ENCODE measurements at regions not wholly inside any gene's neighbourhood (a gene's known extent, or its start where the extent isn't known, plus 50 kb on each side); places are given as distances from the start of the nearest gene placed in this dataset.

DNA sequence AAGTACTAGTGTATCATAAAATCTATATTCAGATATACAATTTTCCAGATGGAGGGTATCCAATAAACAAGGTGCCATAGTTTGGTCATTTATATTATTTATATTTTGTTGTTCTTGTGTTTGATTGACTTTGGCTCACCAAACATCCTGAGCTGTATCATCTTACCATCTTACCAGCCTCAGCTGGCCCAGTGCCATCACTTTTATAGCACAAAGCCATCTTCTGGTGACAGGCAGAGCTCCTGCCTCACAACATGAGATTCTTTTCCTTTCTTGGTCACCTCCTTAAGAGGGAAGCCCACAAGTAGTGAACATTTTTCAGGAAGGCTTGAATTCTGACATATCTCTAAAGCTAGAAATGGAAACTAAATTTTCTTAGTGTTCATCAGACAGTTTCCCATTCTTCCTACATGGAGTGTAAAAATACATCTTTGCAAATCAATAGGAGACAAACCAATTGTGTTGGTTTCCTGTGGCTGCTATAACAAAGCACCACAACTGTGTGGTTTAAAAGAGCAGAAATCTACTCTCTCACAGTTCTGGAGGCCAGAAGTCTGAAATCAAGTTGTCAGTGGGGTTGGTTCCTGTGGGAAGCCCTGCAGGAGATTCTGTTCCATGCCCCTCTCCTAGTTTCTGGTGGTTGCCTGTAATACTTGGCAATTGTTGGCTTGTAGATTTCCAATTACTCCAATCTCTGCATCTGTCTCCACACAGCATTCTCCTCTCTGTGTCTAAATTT lies 341.8 kb downstream of the MAN2A1 start:
- CTCF ChIA-PET: interaction anchor here (0.6 kb wide), 1 partner anchor 77 kb away, joined by 3 read pairs; no protein-coding TSS in a partner anchor
- H3K27me3 Mint-ChIP-seq (ENCODE audit: unreplicated experiment): peaks cover 17% of the 10 kb centered on the region

DNA sequence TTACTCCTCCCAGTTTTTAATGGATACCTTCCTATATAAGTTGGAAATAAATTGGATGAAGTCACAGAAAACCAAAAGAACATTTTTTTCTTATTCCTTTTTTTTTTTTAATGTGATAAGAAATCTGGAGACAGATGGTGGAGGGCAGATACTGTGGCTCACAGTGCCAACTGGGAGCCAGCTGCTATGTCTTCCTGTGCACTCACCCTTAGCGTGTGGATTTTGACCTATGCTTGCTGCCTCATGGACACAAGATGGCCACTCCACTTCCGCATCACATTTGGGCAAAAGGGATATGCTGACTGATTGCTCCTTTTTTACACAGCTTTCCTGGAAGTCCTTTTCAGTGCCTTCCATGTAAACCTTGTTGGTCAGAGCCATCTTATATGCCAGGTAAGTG lies 342.6 kb downstream of the MAN2A1 start:
- no peaks in the 10 kb centered on the region for H3K36me3 Mint-ChIP-seq (ENCODE audit: insufficient read depth, unreplicated experiment)

More for the DNA sequence above, 341.8 kb downstream of the MAN2A1 start:
- Mint-ChIP-seq H3K4me1 (ENCODE audit: low read depth, unreplicated experiment) (no peaks in the 10 kb centered on the region), H3K36me3 (ENCODE audit: insufficient read depth, unreplicated experiment) (no peaks in the 10 kb centered on the region), H3K9me3 (ENCODE audit: low read depth, unreplicated experiment) (no peaks in the 10 kb centered on the region), H3K4me3 (ENCODE audit: low read depth, unreplicated experiment) (no peak overlapping the region), H3K27ac (ENCODE audit: unreplicated experiment) (no peak overlapping the region)
- intact Hi-C loops (cut with micrococcal nuclease; ENCODE audit: unreplicated experiment): no loop called here
- no peak for DNase-seq
- TF ChIP-seq, protein P1, sequence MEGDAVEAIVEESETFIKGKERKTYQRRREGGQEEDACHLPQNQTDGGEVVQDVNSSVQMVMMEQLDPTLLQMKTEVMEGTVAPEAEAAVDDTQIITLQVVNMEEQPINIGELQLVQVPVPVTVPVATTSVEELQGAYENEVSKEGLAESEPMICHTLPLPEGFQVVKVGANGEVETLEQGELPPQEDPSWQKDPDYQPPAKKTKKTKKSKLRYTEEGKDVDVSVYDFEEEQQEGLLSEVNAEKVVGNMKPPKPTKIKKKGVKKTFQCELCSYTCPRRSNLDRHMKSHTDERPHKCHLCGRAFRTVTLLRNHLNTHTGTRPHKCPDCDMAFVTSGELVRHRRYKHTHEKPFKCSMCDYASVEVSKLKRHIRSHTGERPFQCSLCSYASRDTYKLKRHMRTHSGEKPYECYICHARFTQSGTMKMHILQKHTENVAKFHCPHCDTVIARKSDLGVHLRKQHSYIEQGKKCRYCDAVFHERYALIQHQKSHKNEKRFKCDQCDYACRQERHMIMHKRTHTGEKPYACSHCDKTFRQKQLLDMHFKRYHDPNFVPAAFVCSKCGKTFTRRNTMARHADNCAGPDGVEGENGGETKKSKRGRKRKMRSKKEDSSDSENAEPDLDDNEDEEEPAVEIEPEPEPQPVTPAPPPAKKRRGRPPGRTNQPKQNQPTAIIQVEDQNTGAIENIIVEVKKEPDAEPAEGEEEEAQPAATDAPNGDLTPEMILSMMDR (IDR thresholded peaks at IDR 0.05; ENCODE audit: unreplicated experiment): no peak
- BruUV-seq (replicated peaks): no TSS peak

DNA sequence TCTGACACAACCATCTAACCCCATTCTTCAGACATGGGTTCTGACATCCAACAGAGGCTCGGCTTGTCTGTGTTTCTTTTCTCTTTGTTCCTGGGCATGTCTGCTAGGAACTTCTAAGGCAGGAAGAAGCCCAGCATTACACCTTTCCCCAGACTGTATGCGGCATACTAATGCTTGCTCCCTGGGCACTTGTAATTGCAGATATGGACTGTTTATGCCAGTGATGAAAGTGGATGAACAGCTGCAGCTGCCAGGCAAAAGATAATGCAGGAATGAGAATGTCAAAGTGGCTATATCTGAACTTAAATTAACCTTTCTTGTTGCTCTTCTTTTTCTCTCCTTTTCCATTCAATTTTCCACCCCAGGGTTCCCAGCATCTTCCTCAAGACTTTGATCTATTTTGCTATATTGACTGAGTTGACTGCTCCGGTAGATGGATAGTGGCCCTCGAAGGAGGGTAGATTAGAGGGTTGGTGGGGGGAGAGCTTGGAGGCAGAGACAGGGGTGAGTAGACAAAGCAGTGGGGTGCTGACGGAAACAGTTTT lies 344.4 kb downstream of the MAN2A1 start:
- H3K4me1 Mint-ChIP-seq (ENCODE audit: low read depth, unreplicated experiment): no peaks in the 10 kb centered on the region
- BruUV-seq (replicated peaks): no TSS peak
- CTCF ChIA-PET: interaction anchor here (0.6 kb wide), 2 partner anchors 10 to 639 kb away, joined by 3 to 4 read pairs; no protein-coding TSS in a partner anchor
- H3K9me3 Mint-ChIP-seq (ENCODE audit: low read depth, unreplicated experiment): no peaks in the 10 kb centered on the region
- intact Hi-C loops (cut with micrococcal nuclease; ENCODE audit: unreplicated experiment): no loop called here
- no peak overlapping the region for H3K27ac Mint-ChIP-seq (ENCODE audit: unreplicated experiment)
- DNase-seq: no peak
- H3K36me3 Mint-ChIP-seq (ENCODE audit: insufficient read depth, unreplicated experiment): no peaks in the 10 kb centered on the region
- peaks cover 17% of the 10 kb centered on the region for H3K27me3 Mint-ChIP-seq (ENCODE audit: unreplicated experiment)
- H3K4me3 Mint-ChIP-seq (ENCODE audit: low read depth, unreplicated experiment): no peak overlapping the region
- TF ChIP-seq, protein P1 (IDR thresholded peaks at IDR 0.05; ENCODE audit: unreplicated experiment): no peak

More for the DNA sequence above, 342.6 kb downstream of the MAN2A1 start:
- Mint-ChIP-seq H3K4me3 (ENCODE audit: low read depth, unreplicated experiment) (no peak overlapping the region), H3K27me3 (ENCODE audit: unreplicated experiment) (peaks cover 17% of the 10 kb centered on the region), H3K9me3 (ENCODE audit: low read depth, unreplicated experiment) (no peaks in the 10 kb centered on the region), H3K27ac (ENCODE audit: unreplicated experiment) (no peak overlapping the region), H3K4me1 (ENCODE audit: low read depth, unreplicated experiment) (no peaks in the 10 kb centered on the region)
- no TSS peak for BruUV-seq (replicated peaks)
- CTCF ChIA-PET: no interaction called here
- DNase-seq: no peak
- TF ChIP-seq, protein P1 (IDR thresholded peaks at IDR 0.05; ENCODE audit: unreplicated experiment): no peak
- intact Hi-C loops (cut with micrococcal nuclease; ENCODE audit: unreplicated experiment): no loop called here

DNA sequence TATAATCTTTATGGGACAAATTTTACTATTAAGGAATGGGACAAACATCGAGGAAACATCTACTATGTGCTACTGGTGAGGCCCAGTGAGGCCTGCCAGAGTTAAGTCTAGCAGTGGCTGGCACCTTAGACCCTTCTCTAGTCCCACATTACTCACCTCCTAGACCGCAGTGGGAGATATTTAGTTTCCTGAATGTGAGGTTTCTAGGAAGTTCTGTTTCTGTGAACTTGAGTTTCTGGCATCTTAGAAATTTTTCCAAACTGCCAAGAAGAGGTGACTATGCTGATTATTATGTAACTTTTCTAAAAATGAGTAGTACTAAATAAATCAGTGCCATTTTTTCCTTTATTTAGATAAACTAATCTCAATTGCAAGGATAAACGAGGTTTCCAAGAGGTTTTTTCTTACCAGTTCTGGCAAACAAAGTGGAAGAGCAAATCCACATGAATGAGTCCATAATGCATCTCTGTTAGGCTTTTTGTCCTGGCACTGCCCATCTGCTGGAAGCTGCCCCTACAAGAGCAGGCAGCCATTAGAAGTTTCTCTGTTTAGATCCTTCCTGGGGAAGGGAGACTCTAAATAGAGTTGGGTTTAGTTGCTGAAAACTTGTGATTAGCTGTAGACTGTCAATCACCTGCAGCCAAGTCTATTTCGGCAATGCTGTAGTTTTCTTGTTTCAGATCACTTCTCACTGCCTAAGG lies 348.7 kb downstream of the MAN2A1 start:
- CTCF ChIA-PET: no interaction called here
- Mint-ChIP-seq H3K4me3 (ENCODE audit: low read depth, unreplicated experiment) (no peak overlapping the region), H3K4me1 (ENCODE audit: low read depth, unreplicated experiment) (no peaks in the 10 kb centered on the region), H3K9me3 (ENCODE audit: low read depth, unreplicated experiment) (peaks cover 5% of the 10 kb centered on the region), H3K27me3 (ENCODE audit: unreplicated experiment) (peaks cover 17% of the 10 kb centered on the region), H3K27ac (ENCODE audit: unreplicated experiment) (no peak overlapping the region), H3K36me3 (ENCODE audit: insufficient read depth, unreplicated experiment) (no peaks in the 10 kb centered on the region)
- intact Hi-C loops (cut with micrococcal nuclease; ENCODE audit: unreplicated experiment): no loop called here
- BruUV-seq (replicated peaks): no TSS peak
- TF ChIP-seq, protein P1 (IDR thresholded peaks at IDR 0.05; ENCODE audit: unreplicated experiment): no peak
- no peak for DNase-seq

Data from Calu3 (cell line).